ENCODE measurements at regions not wholly inside any gene's neighbourhood (a gene's known extent, or its start where the extent isn't known, plus 50 kb on each side); places are given as distances from the start of the nearest gene placed in this dataset. TPM values are rescaled to one million over a fixed set of nuclear protein-coding genes. Genes with fewer than 3 reads are reported as not detected.

- Histone ChIP-seq H3K4me1 (ENCODE audit: control insufficient read depth, insufficient read depth, low read length) (no peaks in the 10 kb centered on the region), H3K4me3 (ENCODE audit: low read length) (no peak overlapping the region), H3K27me3 (ENCODE audit: control insufficient read depth, insufficient read depth, low read length) (no peaks in the 10 kb centered on the region), H3K36me3 (ENCODE audit: insufficient read depth, low read length) (no peaks in the 10 kb centered on the region), H3K4me2 (ENCODE audit: low read length) (no peak overlapping the region), H3K9me3 (replicated peaks; ENCODE audit: low read length) (no peaks in the 10 kb centered on the region), H3K9ac (ENCODE audit: low read depth, low read length) (no peak overlapping the region)
Measured at GRCh38 chr4:11480683-11481082, 52.0 kb upstream of the HS3ST1 start.

Small RNA genes in the stretch of these regions (small RNA-seq; reads per million reads assigned to genes)
- gene RF00026 (not detected), gene RNU6-578P (not detected)
